ENCODE measurements at regions not wholly inside any gene's neighbourhood (a gene's known extent, or its start where the extent isn't known, plus 50 kb on each side); places are given as distances from the start of the nearest gene placed in this dataset.

DNA sequence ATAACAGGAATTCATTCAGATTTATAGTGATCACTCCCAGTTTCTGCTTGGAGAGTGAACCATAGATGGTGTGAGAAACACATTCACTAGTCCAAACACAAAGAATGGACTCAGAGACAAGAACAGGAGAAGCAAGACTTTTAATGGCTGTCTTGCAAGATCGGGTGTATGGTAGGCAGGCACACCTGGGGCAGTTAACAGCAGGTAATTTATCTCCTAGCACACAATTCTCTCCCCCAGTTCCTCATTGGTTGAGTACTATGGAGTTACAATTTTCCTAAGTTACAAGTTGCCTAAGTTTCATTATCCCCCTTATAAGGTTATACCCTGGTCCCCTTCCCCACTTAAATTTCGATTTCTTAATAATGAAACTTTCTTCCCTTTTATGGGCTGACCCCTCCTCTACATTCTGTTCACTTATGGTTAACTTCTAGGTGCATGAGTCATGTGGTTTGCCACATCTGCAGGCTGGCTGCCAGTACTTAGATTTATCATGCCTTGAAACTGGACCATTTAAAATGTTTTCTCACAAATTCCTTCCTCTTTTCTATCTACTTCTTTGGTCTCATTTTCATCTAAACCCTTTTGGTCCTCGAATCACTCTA is 623.3 kb downstream of the HINT1 start:
- TF ChIP-seq, protein P1, sequence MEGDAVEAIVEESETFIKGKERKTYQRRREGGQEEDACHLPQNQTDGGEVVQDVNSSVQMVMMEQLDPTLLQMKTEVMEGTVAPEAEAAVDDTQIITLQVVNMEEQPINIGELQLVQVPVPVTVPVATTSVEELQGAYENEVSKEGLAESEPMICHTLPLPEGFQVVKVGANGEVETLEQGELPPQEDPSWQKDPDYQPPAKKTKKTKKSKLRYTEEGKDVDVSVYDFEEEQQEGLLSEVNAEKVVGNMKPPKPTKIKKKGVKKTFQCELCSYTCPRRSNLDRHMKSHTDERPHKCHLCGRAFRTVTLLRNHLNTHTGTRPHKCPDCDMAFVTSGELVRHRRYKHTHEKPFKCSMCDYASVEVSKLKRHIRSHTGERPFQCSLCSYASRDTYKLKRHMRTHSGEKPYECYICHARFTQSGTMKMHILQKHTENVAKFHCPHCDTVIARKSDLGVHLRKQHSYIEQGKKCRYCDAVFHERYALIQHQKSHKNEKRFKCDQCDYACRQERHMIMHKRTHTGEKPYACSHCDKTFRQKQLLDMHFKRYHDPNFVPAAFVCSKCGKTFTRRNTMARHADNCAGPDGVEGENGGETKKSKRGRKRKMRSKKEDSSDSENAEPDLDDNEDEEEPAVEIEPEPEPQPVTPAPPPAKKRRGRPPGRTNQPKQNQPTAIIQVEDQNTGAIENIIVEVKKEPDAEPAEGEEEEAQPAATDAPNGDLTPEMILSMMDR (IDR thresholded peaks at IDR 0.05; ENCODE audit: insufficient read depth, low read depth, low read length) = no peak
- Histone ChIP-seq H3K27me3 (ENCODE audit: control insufficient read depth, insufficient read depth, low read length) (no peaks in the 10 kb centered on the region), H3K4me3 (ENCODE audit: low read depth, low read length) (no peak overlapping the region), H3K36me3 (ENCODE audit: control insufficient read depth, insufficient read depth, low read length) (no peaks in the 10 kb centered on the region)
- DNase-seq (ENCODE audit: low read depth) = no peak
- CTCF ChIA-PET = no interaction called here
- POLR2A ChIA-PET = no interaction called here

DNA sequence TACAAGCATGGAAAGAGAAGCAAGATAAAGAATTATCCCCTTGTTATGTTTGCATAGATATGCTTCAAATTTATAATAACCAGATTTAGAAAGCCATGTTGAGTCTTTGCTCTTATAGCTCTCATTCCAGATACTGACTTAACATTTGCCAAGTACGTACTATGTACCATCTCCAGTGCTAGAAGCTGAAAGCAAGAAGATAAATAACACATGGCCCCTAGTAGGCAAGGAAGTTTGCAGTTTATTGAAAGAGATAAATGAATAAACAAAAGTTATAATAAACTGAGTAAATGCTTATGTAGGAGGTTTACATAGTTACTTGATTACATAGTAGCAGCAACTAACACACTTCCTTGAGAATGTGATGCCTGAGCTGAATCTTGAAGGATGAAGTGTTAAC is 628.4 kb downstream of the HINT1 start:
- no peak for DNase-seq (ENCODE audit: low read depth)
- CTCF ChIA-PET = no interaction called here

DNA sequence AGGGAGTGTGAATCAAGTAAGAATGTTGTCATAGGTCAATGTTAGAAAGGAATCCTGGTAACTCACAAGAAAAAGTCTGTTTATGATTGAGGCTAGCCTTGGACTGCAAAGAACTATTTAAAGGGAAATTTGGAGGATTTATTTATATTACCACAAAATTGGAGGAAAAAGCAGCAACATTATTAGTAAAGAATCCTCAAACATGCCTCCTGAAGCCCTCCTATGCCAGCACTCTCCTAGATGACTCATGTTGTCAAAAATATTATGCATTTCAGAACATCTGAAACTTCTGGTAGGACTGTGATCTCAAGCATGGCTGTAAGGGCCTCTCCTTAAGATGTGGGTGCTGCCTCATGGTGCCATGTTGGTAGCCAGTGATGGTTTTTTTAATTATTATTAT is 628.5 kb downstream of the CHSY3 start:
- CTCF ChIA-PET = interaction anchor here (0.6 kb wide), 1 partner anchor 1888 kb away, joined by 3 read pairs; no protein-coding TSS in a partner anchor
- Histone ChIP-seq H3K27me3 (ENCODE audit: control insufficient read depth, insufficient read depth, low read length) (no peaks in the 10 kb centered on the region), H3K36me3 (ENCODE audit: control insufficient read depth, insufficient read depth, low read length) (no peaks in the 10 kb centered on the region), H3K4me3 (ENCODE audit: low read depth, low read length) (no peak overlapping the region)
- TF ChIP-seq, protein P1 (IDR thresholded peaks at IDR 0.05; ENCODE audit: insufficient read depth, low read depth, low read length) = no peak
- DNase-seq (ENCODE audit: low read depth) = no peak
- POLR2A ChIA-PET = no interaction called here

More for the DNA sequence above, 628.4 kb downstream of the HINT1 start:
- no peaks in the 10 kb centered on the region for H3K36me3 ChIP-seq (ENCODE audit: control insufficient read depth, insufficient read depth, low read length)
- POLR2A ChIA-PET = no interaction called here
- no peaks in the 10 kb centered on the region for H3K27me3 ChIP-seq (ENCODE audit: control insufficient read depth, insufficient read depth, low read length)
- TF ChIP-seq, protein P1 (IDR thresholded peaks at IDR 0.05; ENCODE audit: insufficient read depth, low read depth, low read length) = no peak
- no peak overlapping the region for H3K4me3 ChIP-seq (ENCODE audit: low read depth, low read length)

DNA sequence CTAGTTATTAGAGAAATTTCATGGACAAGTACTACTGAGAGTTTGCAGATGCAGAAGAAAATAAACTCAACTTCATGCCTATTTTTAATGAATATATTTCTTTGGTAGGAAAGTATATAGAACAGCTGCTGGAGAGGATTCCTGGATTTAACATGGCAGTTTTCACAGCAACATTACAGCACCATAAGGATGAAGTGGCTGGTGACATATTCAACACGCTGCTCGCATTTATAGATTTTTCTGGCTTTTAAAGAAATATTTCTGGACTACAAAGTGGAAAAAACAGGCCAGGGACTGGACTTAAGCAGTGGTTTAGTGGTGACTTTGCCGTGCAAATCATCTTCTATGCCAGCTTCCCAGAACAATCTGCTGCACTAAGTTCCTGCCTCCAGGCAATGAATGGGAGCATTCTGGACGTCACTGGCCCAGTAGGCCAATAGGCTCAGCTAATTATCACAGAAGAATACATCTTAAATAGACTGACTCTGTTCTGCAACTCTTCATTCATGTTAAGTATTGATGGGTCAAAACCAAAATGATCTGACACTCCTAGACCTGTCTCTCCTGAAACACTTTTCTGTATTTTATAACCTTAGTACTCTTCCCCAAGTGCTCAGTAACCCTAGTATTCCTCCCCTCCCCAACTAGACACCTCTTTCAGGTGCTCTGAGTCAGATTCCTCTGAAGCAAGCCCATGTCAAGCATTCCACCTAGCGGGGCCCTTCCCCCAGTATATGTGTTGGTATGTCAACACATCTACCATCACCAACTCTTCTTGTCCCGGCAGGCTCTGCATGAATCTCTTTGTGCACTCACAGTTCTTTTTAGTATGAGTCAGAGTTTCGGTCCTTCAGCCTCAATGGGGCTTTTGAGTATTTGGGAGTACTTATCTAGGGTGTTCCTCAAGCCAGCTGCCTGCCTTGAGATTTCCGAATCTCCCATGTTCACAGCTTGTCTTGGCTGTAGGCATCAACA is 625.5 kb downstream of the CHSY3 start:
- ChIA-PET POLR2A (no interaction called here), CTCF (no interaction called here)
- Histone ChIP-seq H3K36me3 (ENCODE audit: control insufficient read depth, insufficient read depth, low read length) (no peaks in the 10 kb centered on the region), H3K27me3 (ENCODE audit: control insufficient read depth, insufficient read depth, low read length) (no peaks in the 10 kb centered on the region), H3K4me3 (ENCODE audit: low read depth, low read length) (no peak overlapping the region)
- TF ChIP-seq, protein P1 (IDR thresholded peaks at IDR 0.05; ENCODE audit: insufficient read depth, low read depth, low read length) = no peak
- DNase-seq (ENCODE audit: low read depth) = no peak

DNA sequence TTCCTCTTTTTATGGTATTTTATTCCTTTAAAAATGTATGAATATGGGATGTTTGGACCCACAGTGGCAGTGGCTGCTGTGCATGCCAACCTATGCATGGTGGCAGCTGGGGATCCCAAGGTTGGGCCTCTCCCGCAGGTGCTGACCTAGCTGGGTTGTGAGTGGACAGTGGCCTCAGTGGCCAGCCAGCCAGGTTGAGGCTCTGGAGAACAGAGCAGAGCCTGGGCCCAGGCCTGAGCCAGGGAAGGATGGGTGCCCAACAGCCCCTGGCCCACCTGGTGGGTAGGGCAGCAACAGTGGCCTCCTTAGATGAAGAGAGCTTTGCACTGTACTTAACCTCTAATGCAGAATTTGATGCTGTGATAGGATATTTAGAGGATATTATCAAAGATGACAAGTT is 624.8 kb downstream of the CHSY3 start:
- CTCF ChIA-PET = no interaction called here
- POLR2A ChIA-PET = no interaction called here
- no peaks in the 10 kb centered on the region for H3K36me3 ChIP-seq (ENCODE audit: control insufficient read depth, insufficient read depth, low read length)
- DNase-seq (ENCODE audit: low read depth) = no peak
- TF ChIP-seq, protein P1 (IDR thresholded peaks at IDR 0.05; ENCODE audit: insufficient read depth, low read depth, low read length) = no peak
- no peaks in the 10 kb centered on the region for H3K27me3 ChIP-seq (ENCODE audit: control insufficient read depth, insufficient read depth, low read length)
- H3K4me3 ChIP-seq (ENCODE audit: low read depth, low read length) = no peak overlapping the region
